DMS53 treated with DMSO at 0.1 percent for 48 hours (cell line): ENCODE measurements at regions not wholly inside any gene's neighbourhood (a gene's known extent, or its start where the extent isn't known, plus 50 kb on each side); places are given as distances from the start of the nearest gene placed in this dataset.

ENCODE experiments used
- DNase-seq: peaks from one replicate; lab custom pipeline; 2025; ENCODE audit not compliant: unreplicated experiment; lab: John Stamatoyannopoulos, UW

GRCh38 chr2:121085801-121086200 is 199.2 kb downstream of the TFCP2L1 start:
- no peak for DNase-seq

DNA sequence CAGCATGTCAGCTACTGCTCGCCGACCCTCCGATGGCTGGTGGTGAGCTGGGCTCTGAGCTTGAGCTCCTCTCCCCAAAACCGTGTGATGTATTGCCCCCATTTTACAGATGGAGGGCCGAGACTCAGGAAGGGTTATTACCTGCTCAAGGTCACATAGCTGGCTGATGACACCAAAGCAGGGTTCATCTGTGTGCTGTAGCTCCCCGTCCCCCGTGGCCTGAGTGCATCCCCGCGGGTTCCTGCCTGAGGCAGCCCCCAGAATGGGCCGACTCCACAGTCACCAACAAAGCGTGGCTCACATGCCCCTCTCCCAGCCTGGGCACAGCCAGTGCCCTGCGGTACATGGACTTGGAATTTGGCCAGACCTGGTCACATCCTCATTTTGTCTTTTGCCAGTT is 198.6 kb downstream of the TFCP2L1 start:
- DNase-seq, result no peak

DNA sequence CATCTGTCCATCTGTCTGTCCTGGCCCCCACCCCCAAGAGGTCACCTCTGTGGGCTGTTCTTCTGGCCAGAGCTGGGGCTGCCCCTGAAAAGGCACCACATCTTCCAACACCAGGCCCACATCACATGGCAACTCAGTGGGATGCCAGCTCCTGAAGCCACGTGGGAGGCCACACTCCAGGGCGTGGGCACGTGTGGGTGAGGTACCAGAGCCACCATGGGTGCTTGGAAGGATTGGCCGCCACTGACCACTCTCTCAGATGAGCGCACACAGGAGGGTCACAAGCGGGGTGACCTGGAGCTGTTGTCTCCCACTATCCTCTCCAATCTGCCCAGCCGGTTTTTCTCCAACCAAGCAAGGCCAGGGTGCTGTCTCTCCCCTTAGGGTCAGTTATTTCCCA is 197.9 kb downstream of the TFCP2L1 start:
- DNase-seq, result no peak

GRCh38 chr2:121088251-121089165 is 196.5 kb downstream of the TFCP2L1 start:
- DNase-seq, result no peak

- DNase-seq, result no peak
These were observed 195.9 kb downstream of the TFCP2L1 start for GRCh38 chr2:121089166-121089510.

GRCh38 chr2:121090088-121090715 is 194.8 kb downstream of the TFCP2L1 start:
- no peak for DNase-seq

DNA sequence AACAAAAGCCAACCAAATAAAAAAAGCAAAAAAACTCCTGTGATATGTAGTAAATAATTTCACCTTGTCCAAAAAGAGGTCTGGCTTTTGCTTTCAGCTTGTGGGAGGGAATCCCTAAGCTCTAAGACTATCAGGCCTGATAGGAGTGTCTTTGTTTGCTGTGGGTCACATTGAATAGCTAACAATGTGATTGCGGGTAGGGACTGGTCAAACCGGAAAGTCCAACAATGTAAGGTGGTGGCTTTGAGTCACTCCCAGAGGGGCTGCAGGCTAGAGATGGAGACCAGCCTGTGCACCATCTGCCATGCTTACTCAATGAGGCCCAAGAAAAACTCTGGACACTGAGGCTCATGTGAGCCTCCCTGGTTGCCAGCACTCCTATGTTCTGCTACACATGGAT is 192.9 kb downstream of the TFCP2L1 start:
- peak; percentile 69 for DNase-seq

DNA sequence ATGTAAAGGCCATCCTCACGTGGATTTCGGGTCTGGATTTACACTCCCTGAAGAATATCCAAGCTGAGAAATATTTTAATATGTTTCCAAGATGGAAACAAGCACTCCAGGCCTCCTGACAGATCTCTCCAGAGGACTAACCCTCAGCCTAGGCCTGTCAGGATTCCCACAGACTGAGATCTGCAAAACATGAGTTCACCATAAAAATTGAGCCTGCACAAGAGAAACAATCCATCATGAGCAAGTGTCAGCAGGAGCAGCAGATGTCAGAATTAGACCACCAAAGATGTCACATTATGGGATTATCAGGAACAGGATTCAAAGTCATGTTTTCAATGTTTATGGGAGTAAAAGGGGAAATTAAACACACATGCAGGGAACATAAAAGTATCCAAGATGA is 191.3 kb downstream of the TFCP2L1 start:
- no peak for DNase-seq

GRCh38 chr2:121094101-121094500 is 190.9 kb downstream of the TFCP2L1 start:
- DNase-seq, result no peak

- DNase-seq, result no peak
These were observed 190.2 kb downstream of the TFCP2L1 start for GRCh38 chr2:121094845-121095244.

GRCh38 chr2:121095257-121096080 is 189.5 kb downstream of the TFCP2L1 start:
- DNase-seq, result peak; percentile 72

DNA sequence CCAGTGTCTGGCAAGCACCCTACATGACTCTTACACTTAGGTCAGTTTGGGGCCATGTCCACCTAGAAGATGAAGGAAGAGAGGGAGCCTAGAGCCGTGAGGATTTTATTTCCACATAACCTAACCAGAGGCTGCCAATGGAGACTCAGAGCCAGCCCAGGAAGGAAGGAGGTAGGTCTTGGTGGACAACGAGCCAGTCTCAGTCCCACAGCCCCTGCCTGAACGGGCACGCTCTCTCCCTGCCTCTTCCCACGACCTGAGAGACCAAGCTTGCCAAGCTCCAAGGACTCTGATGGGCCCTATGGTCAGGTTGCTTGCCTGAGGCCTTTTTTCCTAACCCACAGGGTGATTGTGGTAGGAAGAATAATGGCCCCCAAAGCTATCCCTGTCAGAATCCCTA is 188.4 kb downstream of the TFCP2L1 start:
- no peak for DNase-seq

DNA sequence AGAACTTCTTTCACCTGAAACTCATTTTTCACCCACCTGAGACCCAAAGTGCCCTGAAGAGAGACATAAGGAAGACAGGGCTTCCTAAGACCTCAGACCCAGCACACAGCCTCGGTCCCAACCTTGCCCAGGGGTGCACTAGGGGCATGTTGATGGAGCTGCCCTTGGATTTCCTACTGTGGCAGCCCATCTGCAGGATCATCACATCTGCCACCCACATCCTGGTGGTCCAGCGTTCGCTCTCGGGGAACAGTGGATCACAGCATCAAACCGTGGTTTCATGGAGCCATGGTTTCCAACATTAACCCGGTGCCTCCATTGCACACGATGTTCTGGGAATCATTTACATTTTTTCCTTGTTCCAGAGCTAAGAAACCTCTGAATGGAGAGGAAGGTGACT is 186.4 kb downstream of the TFCP2L1 start:
- no peak for DNase-seq

DNA sequence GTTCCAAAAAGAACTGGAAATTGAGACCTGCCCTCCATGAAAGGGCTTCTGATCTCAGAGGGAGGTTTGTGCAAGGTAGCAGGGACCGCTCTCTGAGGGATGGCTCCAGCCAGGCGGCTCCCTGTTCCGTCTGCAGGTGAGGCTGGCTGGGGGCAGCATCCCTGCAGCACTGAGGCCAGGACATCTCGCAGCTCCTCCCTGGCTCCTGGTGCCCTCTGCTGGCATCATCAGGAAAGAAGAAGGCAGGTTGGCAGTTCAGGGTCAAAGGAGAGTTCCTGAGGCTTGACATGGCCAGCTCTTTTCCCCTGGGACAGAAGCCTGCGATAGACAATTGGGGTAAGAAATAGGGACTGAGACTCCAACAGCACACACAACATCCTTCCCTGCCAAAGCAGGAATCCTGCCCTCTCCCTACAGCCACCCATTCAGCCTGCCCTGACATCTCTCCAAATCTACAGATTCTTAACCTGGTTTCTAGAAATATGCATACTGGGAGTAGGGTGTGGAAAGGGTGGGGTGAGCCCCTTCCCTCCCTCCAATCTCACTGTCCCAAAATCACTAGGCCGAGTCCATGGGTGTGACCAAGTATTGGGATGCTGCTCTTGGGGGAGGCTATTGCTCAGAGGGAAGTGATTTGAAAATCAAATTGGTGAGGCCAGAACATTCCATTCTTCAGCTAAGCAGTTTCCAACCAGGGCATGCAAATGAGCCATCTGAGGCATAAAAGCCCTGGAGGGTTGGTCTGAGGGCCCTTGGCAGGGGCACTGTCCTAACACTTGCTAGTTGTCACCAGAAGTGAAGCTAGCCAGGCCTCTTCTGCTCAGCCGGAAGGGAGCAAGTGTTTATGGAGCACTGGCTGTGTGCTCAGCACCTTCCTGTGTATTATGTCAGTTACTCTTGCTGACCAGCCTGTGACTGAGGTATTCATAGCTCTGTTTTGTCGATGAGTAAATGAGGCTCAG is 185.4 kb downstream of the TFCP2L1 start:
- DNase-seq, result peak; percentile 41

- DNase-seq, result no peak
These were observed 183.8 kb downstream of the TFCP2L1 start for GRCh38 chr2:121101093-121101715.

DNA sequence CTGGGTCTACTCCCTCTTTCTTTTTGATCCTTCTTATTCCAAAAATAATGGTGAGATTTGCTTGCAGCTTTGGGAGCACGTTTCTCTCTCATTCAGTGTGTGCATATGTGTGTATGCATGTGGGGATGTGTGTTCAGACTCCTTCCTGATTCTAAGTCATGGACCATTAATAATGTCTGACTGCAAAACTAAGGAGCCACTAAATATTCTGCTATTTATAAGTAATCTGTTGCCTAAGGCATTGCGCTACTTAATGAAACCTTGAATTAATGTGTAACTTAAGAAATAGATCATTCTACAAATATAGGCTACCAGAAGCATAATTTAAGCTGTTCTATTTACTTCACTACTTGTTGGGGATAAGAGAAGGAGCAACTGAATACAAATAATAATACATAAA is 182.1 kb downstream of the TFCP2L1 start:
- DNase-seq, result no peak

DNA sequence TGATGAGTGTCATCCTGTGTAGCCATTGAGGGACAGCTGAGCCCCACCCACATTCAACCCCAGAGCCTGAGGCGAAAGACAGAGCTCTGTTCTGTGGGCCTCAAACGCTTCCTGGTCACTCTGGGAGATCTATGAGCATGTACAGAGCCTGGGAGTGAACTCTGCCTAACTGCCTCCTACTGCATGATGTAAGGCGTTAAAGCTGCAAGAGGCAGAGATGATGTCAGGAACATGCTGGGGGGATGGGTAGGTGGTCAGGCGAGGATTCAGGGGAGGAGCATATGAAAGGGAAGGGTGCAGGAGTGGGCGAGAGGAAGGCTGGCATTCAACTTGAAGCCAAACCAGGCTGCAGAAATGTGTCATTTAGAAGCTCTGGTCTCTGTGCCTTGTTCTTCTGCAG is 181.0 kb downstream of the TFCP2L1 start:
- DNase-seq, result no peak

- no peak for DNase-seq
These were observed 180.3 kb downstream of the TFCP2L1 start for GRCh38 chr2:121104721-121105141.

DNA sequence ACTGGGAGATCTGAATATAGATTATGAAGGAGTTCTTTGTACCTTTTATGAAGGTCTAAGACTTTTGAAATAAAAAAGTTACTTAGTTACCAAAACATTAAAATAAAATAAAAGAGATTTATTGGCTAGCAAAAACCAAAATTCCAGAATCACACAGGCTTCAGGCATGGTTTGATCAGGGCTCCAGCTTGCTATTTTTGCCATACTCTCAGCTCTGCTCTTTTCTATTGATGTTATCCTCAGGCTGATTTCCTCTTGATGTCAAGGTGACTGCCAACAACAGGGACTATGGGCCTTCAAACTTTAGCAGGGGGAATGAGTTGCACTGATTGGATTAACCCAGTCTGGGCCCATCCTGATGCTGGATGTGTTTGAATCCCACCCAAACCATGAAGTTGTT is 174.1 kb downstream of the TFCP2L1 start:
- DNase-seq, result no peak

DNA sequence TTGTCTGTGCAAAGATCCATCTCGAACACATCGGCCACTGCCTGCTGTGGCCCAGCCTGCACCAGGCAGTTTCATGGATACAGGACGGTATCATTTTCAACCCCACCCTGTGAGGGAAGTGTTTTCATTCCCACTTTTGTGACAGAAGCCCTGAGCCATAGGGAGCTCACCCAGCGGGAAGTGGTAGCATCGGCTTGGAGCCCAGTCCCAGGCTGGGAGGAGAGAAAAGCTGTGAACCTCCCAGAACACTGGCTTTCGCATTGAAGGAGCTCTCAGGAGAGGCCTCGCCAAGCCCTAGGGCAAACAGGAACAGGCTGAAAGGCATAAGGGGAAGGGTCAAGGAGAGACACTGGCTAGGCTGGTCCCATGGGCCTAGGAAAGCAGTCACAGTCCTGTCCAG is 166.1 kb downstream of the TFCP2L1 start:
- no peak for DNase-seq
